HT1080 (cell line): ENCODE measurements at regions not wholly inside any gene's neighbourhood (a gene's known extent, or its start where the extent isn't known, plus 50 kb on each side); places are given as distances from the start of the nearest gene placed in this dataset.

Experiments used
- DNase-seq: peaks from one replicate; pipeline ENCODE4 v3.0.0-alpha.2; 2015; ENCODE audit warnings: low read depth

GRCh38 chr6:139568151-139568955 lies 193.9 kb upstream of the CITED2 start:
- DNase-seq = no peak

GRCh38 chr6:139567095-139567494 lies 192.6 kb upstream of the CITED2 start:
- DNase-seq = peak; percentile 15

- DNase-seq = no peak
Measured at GRCh38 chr6:139565591-139565990, 191.1 kb upstream of the CITED2 start.

DNA sequence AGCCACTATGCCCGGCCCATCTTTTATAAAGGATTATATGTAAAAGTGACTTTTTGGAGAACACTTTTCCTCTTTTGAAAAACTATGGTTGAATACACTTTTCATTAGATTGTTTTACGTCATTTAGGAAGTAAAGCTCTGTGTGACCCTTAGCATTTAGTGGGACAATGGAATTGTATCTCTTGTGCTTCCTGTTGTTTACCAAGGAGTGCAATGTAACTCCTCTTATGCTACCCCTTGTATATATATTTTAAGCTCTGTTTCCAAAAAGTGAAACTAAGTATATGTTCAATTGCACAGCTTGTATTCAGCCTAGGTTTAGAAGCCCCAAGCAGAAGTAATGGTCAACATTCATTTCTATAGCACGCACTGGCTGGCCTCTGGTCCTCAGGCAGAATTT lies 183.1 kb upstream of the CITED2 start:
- no peak for DNase-seq

GRCh38 chr6:139556532-139556931 lies 182.1 kb upstream of the CITED2 start:
- no peak for DNase-seq

DNA sequence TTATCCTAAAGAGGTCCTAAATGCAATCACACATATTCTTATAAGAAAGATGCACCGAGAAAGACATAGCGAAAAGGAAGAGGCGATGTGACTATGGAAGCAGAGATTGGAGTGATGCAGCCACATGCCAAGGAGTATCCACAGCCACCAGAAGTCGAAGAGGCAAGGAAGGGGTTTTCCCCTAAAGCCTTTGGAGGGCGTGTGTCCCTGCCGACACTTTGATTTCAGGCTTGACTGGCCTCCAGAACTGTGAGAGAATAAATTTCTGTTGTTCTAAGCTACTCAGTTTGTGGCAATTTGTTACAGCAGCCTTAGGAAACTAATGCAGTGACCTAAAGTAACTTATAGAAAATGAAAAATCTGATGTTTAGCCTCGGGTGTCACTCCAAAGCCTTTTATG lies 179.5 kb upstream of the CITED2 start:
- no peak for DNase-seq

GRCh38 chr6:139551376-139551775 lies 176.9 kb upstream of the CITED2 start:
- no peak for DNase-seq

DNA sequence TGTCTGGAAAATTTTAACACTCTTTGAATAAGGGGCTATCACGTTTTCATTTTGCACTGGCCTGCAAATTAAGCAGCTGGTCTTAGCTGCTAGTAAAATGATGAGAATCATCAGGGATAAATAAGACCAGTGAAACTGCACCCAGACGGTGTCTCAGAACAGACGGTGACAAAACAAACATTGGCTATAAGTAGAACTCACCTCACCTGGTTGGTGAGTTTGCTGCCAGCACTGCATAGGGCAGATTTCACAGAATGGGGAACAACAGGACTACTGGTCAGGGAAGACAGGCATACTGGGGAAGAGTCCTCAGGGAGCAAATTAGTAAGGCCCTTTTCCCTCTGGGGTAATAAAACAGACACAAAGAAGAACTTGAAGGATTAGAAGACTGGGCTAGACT lies 175.9 kb upstream of the CITED2 start:
- no peak for DNase-seq

GRCh38 chr6:139549561-139550070 lies 175.2 kb upstream of the CITED2 start:
- DNase-seq = no peak

GRCh38 chr6:139547804-139548203 lies 173.4 kb upstream of the CITED2 start:
- DNase-seq = no peak

DNA sequence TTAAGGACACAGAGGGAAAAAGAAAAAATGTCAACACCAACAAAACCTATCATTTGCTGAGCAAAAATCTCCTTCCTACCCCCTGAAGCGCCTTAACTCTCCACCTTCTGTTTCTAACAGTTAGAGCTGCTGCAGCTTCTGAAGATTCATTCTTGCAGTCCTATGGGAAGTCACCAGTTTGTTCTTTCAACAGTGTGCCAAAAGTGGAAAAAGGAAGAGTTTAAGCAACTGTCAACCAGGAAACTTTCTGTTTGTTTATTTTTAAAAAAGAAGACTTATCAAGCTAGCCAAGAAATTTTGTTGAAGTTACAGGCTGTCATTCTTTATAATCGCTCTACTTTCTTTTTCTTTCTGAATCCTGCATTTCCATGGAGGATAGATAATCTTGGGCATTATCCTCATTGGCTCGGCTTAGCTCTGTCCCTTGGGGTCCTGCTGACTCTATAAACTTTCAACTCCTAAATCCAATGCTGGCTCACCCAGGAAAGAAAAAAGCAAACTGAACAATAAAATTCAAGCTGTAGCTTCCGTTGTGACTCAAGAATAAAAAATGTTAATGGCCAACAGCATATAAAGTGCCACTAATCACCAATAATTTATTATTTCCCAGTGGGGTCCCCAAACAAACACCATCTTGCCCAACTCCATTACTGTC lies 172.8 kb upstream of the CITED2 start:
- no peak for DNase-seq

GRCh38 chr6:139546106-139546472 lies 171.6 kb upstream of the CITED2 start:
- no peak for DNase-seq

DNA sequence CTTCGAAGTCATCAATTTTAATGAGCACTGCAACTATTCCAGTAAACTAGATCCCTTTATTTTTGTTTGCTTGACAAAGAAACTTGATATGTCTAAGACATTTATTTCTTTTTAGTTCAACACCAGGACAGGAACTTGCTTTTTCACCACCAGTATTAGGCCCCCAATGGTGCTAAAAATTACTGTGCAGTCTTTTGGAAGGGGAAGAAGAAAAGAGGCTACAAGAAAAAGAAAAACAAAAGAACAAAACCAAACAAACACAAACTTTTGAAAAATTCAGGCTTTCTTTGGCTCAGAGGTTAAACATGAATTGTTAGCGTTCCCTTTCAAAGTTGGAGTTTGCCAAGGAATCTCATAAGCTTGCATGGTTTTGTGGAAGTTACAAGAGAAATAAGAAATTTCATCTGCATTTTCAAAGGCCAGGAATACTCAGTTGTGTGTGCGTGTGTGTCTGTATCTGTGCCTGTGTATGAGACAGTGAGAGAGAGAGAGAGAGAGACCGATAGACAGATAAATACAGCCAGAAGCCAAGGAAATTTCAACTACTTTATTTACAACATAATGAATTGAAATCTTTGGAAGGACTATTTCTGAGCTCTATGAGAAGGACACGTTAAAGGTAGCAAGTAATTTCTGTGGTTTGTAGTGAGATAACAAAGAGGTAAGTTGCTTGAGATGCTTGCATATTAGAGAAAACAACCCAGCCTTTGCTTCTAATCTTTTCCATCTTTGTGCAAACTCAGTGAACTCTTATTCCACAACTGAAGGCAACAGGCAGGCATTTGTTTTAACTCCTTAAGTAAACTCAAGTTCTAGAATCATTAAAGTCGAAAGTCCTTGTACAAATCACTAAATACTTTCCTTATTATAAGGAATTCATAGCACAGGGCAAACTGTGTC lies 171.0 kb upstream of the CITED2 start:
- DNase-seq = no peak

GRCh38 chr6:139544701-139545057 lies 170.2 kb upstream of the CITED2 start:
- no peak for DNase-seq

DNA sequence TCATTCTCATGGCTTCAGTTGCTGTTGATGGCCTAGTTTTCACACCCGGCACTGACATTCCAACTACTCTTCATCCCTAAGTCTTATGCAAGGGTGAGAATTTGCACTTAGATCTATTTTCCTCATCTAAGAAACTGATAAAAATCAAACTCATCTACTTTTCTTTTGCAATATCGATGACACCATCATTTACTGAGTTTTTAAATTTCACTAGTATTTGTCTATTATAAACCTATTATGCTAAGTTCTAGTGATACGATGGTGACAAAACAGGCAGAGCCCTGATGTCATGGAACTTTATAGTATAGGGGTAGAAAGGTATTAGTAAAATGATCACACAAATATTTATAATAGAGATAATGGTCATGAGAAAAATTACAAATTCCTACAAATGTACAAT lies 167.9 kb upstream of the CITED2 start:
- no peak for DNase-seq

DNA sequence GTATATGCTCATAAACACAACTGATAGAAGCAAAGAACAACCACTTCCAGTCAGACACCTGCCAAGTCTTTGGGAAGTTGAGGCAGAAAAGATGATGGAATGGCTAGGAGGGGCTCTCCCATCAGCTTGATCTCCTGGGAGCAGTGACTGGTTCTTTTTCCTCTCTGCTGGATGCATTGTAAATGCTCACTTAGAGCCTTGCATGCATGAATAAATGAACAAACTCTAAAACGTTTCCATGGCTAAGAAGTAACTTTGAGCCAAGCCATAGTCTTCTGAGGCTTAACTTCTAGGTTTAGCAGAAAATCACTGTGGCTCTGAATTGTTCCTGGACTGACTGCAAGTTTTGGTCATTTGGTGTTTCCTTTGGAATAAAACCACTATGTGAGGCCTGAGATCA lies 166.4 kb upstream of the CITED2 start:
- no peak for DNase-seq

DNA sequence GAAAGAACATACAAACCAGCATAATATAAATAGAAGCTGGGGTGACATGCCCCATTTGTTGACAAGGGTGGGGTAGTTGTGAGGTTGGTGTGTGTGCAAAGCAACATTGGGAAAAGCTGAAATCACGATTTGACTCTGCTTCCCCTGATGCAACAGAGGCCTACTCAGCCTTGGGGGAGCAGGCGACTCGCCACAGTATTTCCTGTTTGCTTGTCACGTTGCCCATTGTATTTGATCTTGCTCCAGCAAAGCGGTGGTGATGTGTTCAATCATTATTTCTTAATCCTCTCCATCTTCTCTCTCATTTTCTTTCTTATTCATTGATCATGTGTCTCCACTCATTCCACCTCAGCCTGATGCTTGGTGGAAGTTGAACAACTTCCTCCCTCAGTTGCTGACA lies 165.8 kb upstream of the CITED2 start:
- peak; percentile 64 for DNase-seq

DNA sequence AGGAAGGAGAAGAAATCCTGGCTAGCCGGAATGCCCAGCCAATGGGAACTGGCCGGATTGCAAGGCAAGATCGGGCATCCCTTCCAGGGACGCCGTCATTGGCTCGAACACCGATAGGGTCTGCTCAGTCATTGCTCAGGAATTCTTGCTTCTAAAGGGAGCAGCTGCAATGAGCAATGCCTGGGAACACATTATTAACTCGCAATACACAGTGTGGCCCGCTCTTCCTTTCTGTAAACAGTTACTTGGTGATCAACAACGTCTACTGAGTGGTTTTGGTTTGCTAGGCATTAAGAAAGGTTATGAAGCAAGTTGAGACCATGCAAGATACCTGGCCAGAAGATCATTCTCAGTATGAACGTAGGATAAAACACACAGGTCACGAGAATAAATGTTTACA lies 165.4 kb upstream of the CITED2 start:
- DNase-seq = peak; percentile 79

DNA sequence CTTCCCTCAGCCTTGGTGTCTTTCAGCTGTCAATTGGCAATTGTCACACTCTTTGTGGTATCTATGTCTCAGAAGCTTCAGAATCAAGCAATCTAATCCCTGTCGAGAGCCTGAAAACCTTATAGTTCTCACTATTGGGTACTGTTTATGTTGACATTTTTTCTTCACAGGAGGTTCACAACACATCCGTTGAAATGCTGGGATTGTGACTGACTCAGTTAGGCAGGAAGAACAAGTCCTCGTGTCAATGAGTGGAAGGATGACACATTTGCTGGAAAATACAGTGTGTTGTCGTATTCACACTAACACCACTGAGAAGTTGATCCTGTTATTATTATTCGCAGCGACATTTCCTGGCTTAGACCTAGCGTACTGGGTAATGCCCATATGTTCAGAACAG lies 163.9 kb upstream of the CITED2 start:
- DNase-seq = no peak

DNA sequence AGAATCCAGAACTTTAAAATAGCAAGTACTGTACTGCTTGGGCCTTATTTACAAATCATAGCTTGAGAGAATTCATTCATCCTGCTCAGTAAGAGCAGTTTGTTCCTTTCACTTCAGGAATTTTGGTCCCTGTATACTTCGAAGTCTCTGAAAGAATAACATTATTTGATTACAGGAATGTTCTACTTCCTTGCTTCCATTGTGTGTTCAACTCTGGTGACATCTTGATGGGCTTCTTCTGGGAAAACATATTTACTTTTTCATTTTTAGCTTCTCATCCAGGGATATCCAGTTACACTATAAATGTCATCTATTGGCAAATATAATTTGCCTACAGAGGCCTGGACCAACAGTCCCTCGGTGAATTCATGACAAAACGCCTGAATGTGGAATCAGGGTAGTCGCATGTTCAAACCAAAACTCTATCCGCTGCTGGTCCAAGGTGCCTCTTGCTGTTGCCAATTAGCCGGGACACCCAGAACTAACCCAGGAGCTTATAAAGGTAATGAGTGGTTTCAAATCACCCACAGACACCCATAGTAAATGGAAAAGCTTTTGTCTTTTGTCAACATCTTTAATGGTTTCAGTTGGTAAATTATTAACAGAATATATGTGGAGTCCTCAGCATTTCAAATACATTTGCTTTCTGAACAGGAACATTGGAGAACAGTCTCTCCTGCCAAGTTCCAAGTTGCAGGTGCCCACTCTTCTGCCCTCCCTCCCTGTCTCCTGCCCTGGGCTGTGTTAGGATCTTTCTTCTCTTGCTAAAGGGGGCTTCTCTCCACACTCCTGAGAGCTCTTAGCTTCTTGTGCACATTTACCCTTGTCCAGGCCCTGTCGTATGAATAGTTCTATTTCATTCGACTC lies 162.5 kb upstream of the CITED2 start:
- DNase-seq = no peak

DNA sequence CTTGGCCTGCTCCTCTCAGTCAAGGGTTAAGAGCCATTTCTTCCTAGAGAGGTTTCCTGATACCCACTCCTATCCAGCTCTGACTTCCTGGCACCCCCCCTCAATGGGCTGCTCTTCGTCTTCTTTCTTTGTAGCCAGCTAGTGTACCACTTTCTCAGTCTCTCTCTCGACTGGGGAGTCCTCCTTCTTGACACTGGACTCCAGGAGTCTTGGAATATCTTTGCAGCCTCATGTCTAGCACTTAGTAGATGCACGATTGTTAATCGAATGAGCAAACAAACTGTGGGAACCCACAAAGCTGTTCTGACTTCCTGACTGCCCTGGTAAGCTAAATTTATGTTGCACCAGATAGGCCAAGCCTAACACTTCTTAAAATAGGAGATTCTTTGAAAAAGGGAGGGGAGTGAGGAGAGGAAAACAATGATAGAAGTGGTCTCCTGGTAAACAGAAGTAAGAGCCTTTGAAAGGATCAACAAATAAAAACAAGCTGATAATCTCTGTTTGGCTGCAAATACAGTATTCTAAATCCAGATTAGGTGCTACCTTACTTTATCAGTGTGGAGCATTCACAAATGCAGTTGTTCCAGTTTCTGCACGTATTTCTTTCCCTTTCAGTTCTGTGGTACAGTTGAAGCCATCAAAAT lies 160.1 kb upstream of the CITED2 start:
- DNase-seq = no peak
